K562 (cell line): ENCODE measurements at regions not wholly inside any gene's neighbourhood (a gene's known extent, or its start where the extent isn't known, plus 50 kb on each side); places are given as distances from the start of the nearest gene placed in this dataset.

Experiments used
- ATAC-seq: fragments of 200-7000 bp; cut with Tn5 transposase; 3 replicates; pipeline ENCODE4 v1.9.1; 2020; ENCODE audit warnings: moderate library complexity
- BruUV-seq: library from RNA; stranded (reverse); fragments of 400-500 nt; replicated peaks from 2 replicates; lab custom pipeline; 2021; lab: Mats Ljungman, UMichigan
- CTCF ChIA-PET: fragments of 300-600 bp; formaldehyde crosslinking; extraction: SDS; loops from one replicate; lab custom pipeline; 2021; ENCODE audit warnings: low intra/inter-chr PET ratio; lab: Yijun Ruan, JAX
- POLR2A ChIA-PET: fragments of 300-600, 350-650 bp; sonication (Branson Sonifier 250); formaldehyde crosslinking; extraction: SDS; loops from one replicate; lab custom pipeline; 2021; ENCODE audit warnings: antibody characterized with exemption, inconsistent platforms; lab: Yijun Ruan, JAX
- DNase-seq, 4 experiments: peaks; one replicate each; pipeline versions ENCODE4 v3.0.0 to v3.0.0-alpha.2; 2011 to 2018; ENCODE audit warnings: low spot score in 3 of 4, mixed read lengths in 3 of 4; ENCODE audit errors: extremely low read depth in 1 of 4
- FAIRE-seq: peaks from 2 replicates; lab custom pipeline; 2011; peaks lifted over from hg19 to GRCh38; lab: Jason Lieb, UNC
- H2AFZ ChIP-seq: 2 replicates; pipeline ENCODE4 v1.6.0; 2011; ENCODE audit warnings: low read depth, low read length, control low read depth, inconsistent platforms
- H3K27ac ChIP-seq: fragments of 200-600 bp; 3 replicates; pipeline ENCODE4 v1.8.0; 2011; ENCODE audit warnings: low read depth, mild to moderate bottlenecking, control low read depth, inconsistent platforms, low read length, moderate library complexity, mixed read lengths; ENCODE audit errors: extremely low read depth
- H3K27me3 ChIP-seq, 2 experiments: fragments of 300-600 bp in 1 of 2; 2 replicates in 1 of 2; 3 replicates in 1 of 2; pipeline versions ENCODE4 v1.6.0 to v1.8.0; 2011; ENCODE audit warnings: inconsistent platforms in 2 of 2, low read length in 2 of 2, mild to moderate bottlenecking in 1 of 2, mixed read lengths in 1 of 2, moderate library complexity in 1 of 2; ENCODE audit not compliant: control insufficient read depth in 2 of 2, insufficient read depth in 2 of 2
- H3K36me3 ChIP-seq: fragments of 300-600 bp; 3 replicates; pipeline ENCODE4 v1.8.0; 2011; ENCODE audit warnings: mild to moderate bottlenecking, low read length, inconsistent platforms; ENCODE audit not compliant: control insufficient read depth, insufficient read depth
- H3K4me1 ChIP-seq, 2 experiments: fragments of 200-600 bp in 1 of 2; replicated peaks in 1 of 2; 2 replicates in 1 of 2; 3 replicates in 1 of 2; pipeline versions ENCODE4 v1.5.1 to v1.8.0; 2011; ENCODE audit warnings: inconsistent platforms in 2 of 2, low read length in 2 of 2, mild to moderate bottlenecking in 1 of 2, mixed read lengths in 1 of 2, moderate library complexity in 1 of 2; ENCODE audit not compliant: control insufficient read depth in 2 of 2, insufficient read depth in 2 of 2
- H3K4me2 ChIP-seq: 2 replicates; pipeline ENCODE4 v1.6.1; 2011; ENCODE audit warnings: low read length, control low read depth, inconsistent platforms, mixed read lengths; ENCODE audit not compliant: insufficient read depth
- H3K4me3 ChIP-seq: fragments of 200-600 bp; sonication (generic), shearing (Covaris generic); 2 replicates; pipeline ENCODE4 v1.5.1; 2016; ENCODE audit warnings: control low read depth, inconsistent platforms
- H3K79me2 ChIP-seq: fragments of 200-600 bp; 3 replicates; pipeline ENCODE4 v1.8.0; 2011; ENCODE audit warnings: low read length, inconsistent platforms; ENCODE audit not compliant: control insufficient read depth, insufficient read depth
- H3K9ac ChIP-seq, 2 experiments: 2 replicates each; pipeline versions ENCODE4 v1.6.0 to v1.6.1; 2011; ENCODE audit warnings: low read depth in 2 of 2, low read length in 2 of 2, control low read depth in 1 of 2, inconsistent platforms in 1 of 2, mild to moderate bottlenecking in 1 of 2, mixed read lengths in 1 of 2; ENCODE audit not compliant: insufficient read depth in 1 of 2
- H3K9me1 ChIP-seq: one replicate; pipeline ENCODE4 v1.6.0; 2011; ENCODE audit warnings: inconsistent platforms, mild to moderate bottlenecking, low read length, moderate library complexity; ENCODE audit not compliant: control insufficient read depth, insufficient read depth
- H3K9me3 ChIP-seq: replicated peaks from 2 replicates; pipeline ENCODE4 v1.5.1; 2011; ENCODE audit warnings: low read depth, low read length, inconsistent platforms; ENCODE audit not compliant: control insufficient read depth, insufficient read depth
- H4K20me1 ChIP-seq: replicated peaks from 2 replicates; pipeline ENCODE4 v1.6.1; 2011; ENCODE audit warnings: low read length, inconsistent platforms, mixed read lengths; ENCODE audit not compliant: control insufficient read depth, insufficient read depth
- CXXC5 ChIP-seq: fragments of 250-450 bp; sonication (Bioruptor Pico); IDR thresholded peaks from 2 replicates; pipeline ENCODE4 v1.8.0; 2022; ENCODE audit warnings: inconsistent platforms, mild to moderate bottlenecking, moderate library complexity
- PHF20 ChIP-seq: fragments of 450-650 bp; IDR thresholded peaks from 2 replicates; pipeline ENCODE4 v1.6.1; 2018; ENCODE audit not compliant: partially characterized antibody
- SOX6 ChIP-seq: fragments of 450-650 bp; IDR thresholded peaks from 2 replicates; pipeline ENCODE4 v1.6.1; 2014; ENCODE audit warnings: mild to moderate bottlenecking
- SP1 ChIP-seq: sonication (generic); formaldehyde crosslinking; IDR thresholded peaks from 2 replicates; pipeline ENCODE4 v1.8.1; 2022; ENCODE audit warnings: mild to moderate bottlenecking, missing genetic modification reagents
- TRIM28 ChIP-seq: fragments of 450-650 bp; IDR thresholded peaks from 2 replicates; pipeline ENCODE4 v1.6.1; 2017
- ZNF224 ChIP-seq: sonication (generic); formaldehyde crosslinking; IDR thresholded peaks from 2 replicates; pipeline ENCODE4 v1.8.0; 2022; ENCODE audit warnings: mild to moderate bottlenecking, missing genetic modification reagents
- ZNF445 ChIP-seq: fragments of 250-450 bp; sonication (Bioruptor Pico); IDR thresholded peaks from 2 replicates; pipeline ENCODE4 v1.4.0; 2020; ENCODE audit warnings: low read depth, mild to moderate bottlenecking, moderate library complexity
- WGBS: fragments of 100-300 bp; shearing (Covaris generic); methylation state at CpG from one replicate; pipeline ENCODE4 v1.1.6; 2016; ENCODE audit warnings: low coverage, mixed read lengths; ENCODE audit not compliant: insufficient coverage; ENCODE audit errors: missing lambda C conversion rate; 5-methylcytosine and 5-hydroxymethylcytosine counted together
- in situ Hi-C: fragments of 300-500 bp; cut with MboI; formaldehyde crosslinking; loops from 4 replicates; pipeline ENCODE4 v1.15.0; 2018; ENCODE audit warnings: inconsistent platforms, mixed read lengths
- intact Hi-C: fragments of 100-400 bp; cut with micrococcal nuclease; formaldehyde crosslinking; loops from 2 replicates; pipeline ENCODE4 v1.14.2; 2022
- TF ChIP-seq, protein P1 (sequence below): fragments of 450-650 bp; IDR thresholded peaks from 2 replicates; pipeline ENCODE4 v1.6.1; 2018; ENCODE audit warnings: mild to moderate bottlenecking, low read depth; ENCODE audit not compliant: partially characterized antibody

GRCh38 chr14:55908106-55908505, 210.1 kb upstream of the PELI2 start:
- no peaks in the 10 kb centered on the region for H4K20me1 ChIP-seq
- H3K9me3 ChIP-seq, result no peaks in the 10 kb centered on the region
- H3K4me1 ChIP-seq, result no peaks in the 10 kb centered on the region
- no peak for ATAC-seq
- no peaks in the 10 kb centered on the region for H3K36me3 ChIP-seq
- TF ChIP-seq ZNF445 (CRISPR knock-in tag), result no peak
- no peak for TF ChIP-seq SOX6
- no peak for TF ChIP-seq CXXC5 (CRISPR knock-in tag)
- TF ChIP-seq ZNF224, result no peak
- TF ChIP-seq TRIM28, result no peak
- no peak for TF ChIP-seq SP1 (CRISPR knock-in tag)
- TF ChIP-seq, protein P1, sequence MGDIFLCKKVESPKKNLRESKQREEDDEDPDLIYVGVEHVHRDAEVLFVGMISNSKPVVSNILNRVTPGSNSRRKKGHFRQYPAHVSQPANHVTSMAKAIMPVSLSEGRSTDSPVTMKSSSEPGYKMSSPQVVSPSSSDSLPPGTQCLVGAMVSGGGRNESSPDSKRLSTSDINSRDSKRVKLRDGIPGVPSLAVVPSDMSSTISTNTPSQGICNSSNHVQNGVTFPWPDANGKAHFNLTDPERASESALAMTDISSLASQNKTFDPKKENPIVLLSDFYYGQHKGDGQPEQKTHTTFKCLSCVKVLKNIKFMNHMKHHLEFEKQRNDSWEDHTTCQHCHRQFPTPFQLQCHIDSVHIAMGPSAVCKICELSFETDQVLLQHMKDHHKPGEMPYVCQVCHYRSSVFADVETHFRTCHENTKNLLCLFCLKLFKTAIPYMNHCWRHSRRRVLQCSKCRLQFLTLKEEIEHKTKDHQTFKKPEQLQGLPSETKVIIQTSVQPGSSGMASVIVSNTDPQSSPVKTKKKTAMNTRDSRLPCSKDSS, result no peak
- no peak for TF ChIP-seq PHF20
- TF ChIP-seq, all 486 proteins: peak for 0
- intact Hi-C loops (no loop called here), in situ Hi-C loops (no loop called here)
- Histone ChIP-seq H3K4me3 (no peak overlapping the region), H3K27me3 (no peaks in the 10 kb centered on the region; a peak in 1 of 5 replicates), H3K79me2 (no peaks in the 10 kb centered on the region), H3K4me2 (no peak overlapping the region), H3K9ac (no peak overlapping the region), H2AFZ (no peak overlapping the region), H3K9me1 (no peaks in the 10 kb centered on the region), H3K27ac (no peak overlapping the region)
- DNase-seq, result no peak
- no peak for FAIRE-seq
- ChIA-PET CTCF (no interaction called here), POLR2A (no interaction called here)
- BruUV-seq, result no TSS peak
- WGBS, result 0% methylated on average over 1 of the region's 1 CpG
